HTR-8/SVneo (cell line): ENCODE measurements at regions not wholly inside any gene's neighbourhood (a gene's known extent, or its start where the extent isn't known, plus 50 kb on each side); places are given as distances from the start of the nearest gene placed in this dataset.

Source experiments
- DNase-seq: peaks from one replicate; pipeline ENCODE4 v3.0.0; 2011; ENCODE audit warnings: low spot score, mixed read lengths; ENCODE audit not compliant: insufficient read length
- FAIRE-seq: peaks from 2 replicates; lab custom pipeline; 2011; peaks lifted over from hg19 to GRCh38; lab: Jason Lieb, UNC

- no peak for DNase-seq
- no peak for FAIRE-seq
Observed at GRCh38 chr14:53591816-53592215, 364.8 kb downstream of the BMP4 start.

- DNase-seq: no peak
- peak; percentile 72 for FAIRE-seq
Observed at GRCh38 chr14:53581504-53581903, 375.1 kb downstream of the BMP4 start.

- peak; percentile 70 for FAIRE-seq
Observed at GRCh38 chr14:53571641-53572328, 384.8 kb downstream of the BMP4 start.

GRCh38 chr14:53570411-53571387, 385.9 kb downstream of the BMP4 start:
- DNase-seq (no peak), FAIRE-seq (no peak)

More at GRCh38 chr14:53571641-53572328, 384.8 kb downstream of the BMP4 start:
- no peak for DNase-seq

GRCh38 chr14:53569446-53569845, 387.2 kb downstream of the BMP4 start:
- no peak for FAIRE-seq
- DNase-seq: no peak

- DNase-seq (no peak), FAIRE-seq (peak; percentile 40)
Observed at GRCh38 chr14:53567236-53567780, 389.3 kb downstream of the BMP4 start.

GRCh38 chr14:53564870-53565269, 391.8 kb downstream of the BMP4 start:
- no peak for FAIRE-seq
- no peak for DNase-seq

- no peak for FAIRE-seq
- DNase-seq: no peak
Observed at GRCh38 chr14:53563628-53564027, 393.0 kb downstream of the BMP4 start.

- DNase-seq (no peak), FAIRE-seq (no peak)
Observed at GRCh38 chr14:53553221-53553620, 400.1 kb upstream of the DDHD1 start.

- no peak for FAIRE-seq
Observed at GRCh38 chr14:53551862-53552261, 398.7 kb upstream of the DDHD1 start.

GRCh38 chr14:53550776-53551175, 397.7 kb upstream of the DDHD1 start:
- FAIRE-seq (no peak), DNase-seq (no peak)

More at GRCh38 chr14:53551862-53552261, 398.7 kb upstream of the DDHD1 start:
- DNase-seq: no peak

- DNase-seq (no peak), FAIRE-seq (no peak)
Observed at GRCh38 chr14:53549956-53550355, 396.8 kb upstream of the DDHD1 start.

GRCh38 chr14:53547593-53547992, 394.5 kb upstream of the DDHD1 start:
- FAIRE-seq (no peak), DNase-seq (no peak)

GRCh38 chr14:53545217-53545616, 392.1 kb upstream of the DDHD1 start:
- no peak for FAIRE-seq
- no peak for DNase-seq

- DNase-seq: peak; percentile 59
- peak; percentile 13 for FAIRE-seq
Observed at GRCh38 chr14:53542732-53543131, 389.6 kb upstream of the DDHD1 start.

GRCh38 chr14:53541411-53541810, 388.3 kb upstream of the DDHD1 start:
- no peak for FAIRE-seq
- DNase-seq: no peak

- DNase-seq (peak; percentile 77), FAIRE-seq (peak; percentile 98)
Observed at GRCh38 chr14:53539489-53540126, 386.5 kb upstream of the DDHD1 start.

GRCh38 chr14:53538316-53538881, 385.3 kb upstream of the DDHD1 start:
- FAIRE-seq: no peak
- no peak for DNase-seq

- FAIRE-seq: peak; percentile 9
Observed at GRCh38 chr14:53537422-53538315, 384.5 kb upstream of the DDHD1 start.

More at GRCh38 chr14:53537422-53538315, 384.5 kb upstream of the DDHD1 start:
- no peak for DNase-seq
